Keratinocyte (primary cell): ENCODE measurements at regions not wholly inside any gene's neighbourhood (a gene's known extent, or its start where the extent isn't known, plus 50 kb on each side); places are given as distances from the start of the nearest gene placed in this dataset.

Source experiments
- DNase-seq: peaks from one replicate; pipeline ENCODE4 v3.0.0-alpha.2; 2011; ENCODE audit warnings: low read depth, missing footprints, low spot score
- FAIRE-seq: peaks from 2 replicates; lab custom pipeline; 2011; peaks lifted over from hg19 to GRCh38; lab: Jason Lieb, UNC
- H2AFZ ChIP-seq: 2 replicates; pipeline ENCODE4 v1.6.0; 2012; ENCODE audit warnings: low read length, control low read depth, inconsistent platforms; ENCODE audit not compliant: control insufficient read depth
- H3K27ac ChIP-seq: 2 replicates; pipeline ENCODE4 v1.5.1; 2011; ENCODE audit warnings: low read length; ENCODE audit not compliant: control insufficient read depth, insufficient read depth
- H3K27me3 ChIP-seq: 3 replicates; pipeline ENCODE4 v1.6.0; 2011; ENCODE audit warnings: low read length; ENCODE audit not compliant: control insufficient read depth, insufficient read depth; ENCODE audit errors: extremely low read depth
- H3K36me3 ChIP-seq, 2 experiments: 2 replicates in 1 of 2; 3 replicates in 1 of 2; pipeline ENCODE4 v1.5.1; 2011; ENCODE audit warnings: low read length in 2 of 2, mild to moderate bottlenecking in 1 of 2; ENCODE audit not compliant: control insufficient read depth in 2 of 2, insufficient read depth in 2 of 2; ENCODE audit errors: extremely low read depth in 1 of 2
- H3K4me1 ChIP-seq: 3 replicates; pipeline ENCODE4 v1.5.1; 2011; ENCODE audit warnings: low read length; ENCODE audit not compliant: control insufficient read depth, insufficient read depth; ENCODE audit errors: extremely low read depth
- H3K4me2 ChIP-seq: 3 replicates; pipeline ENCODE4 v1.6.0; 2011; ENCODE audit warnings: low read depth, low read length; ENCODE audit not compliant: control insufficient read depth, insufficient read depth; ENCODE audit errors: extremely low read depth
- H3K4me3 ChIP-seq, 3 experiments: fragments of 200-600 bp in 1 of 3; sonication (generic) in 1 of 3; 2 replicates in 2 of 3; 3 replicates in 1 of 3; pipeline ENCODE4 v1.5.1; 2011 to 2016; ENCODE audit warnings: low read length in 3 of 3, mild to moderate bottlenecking in 3 of 3, control low read depth in 2 of 3, inconsistent platforms in 1 of 3, low read depth in 1 of 3, mixed read lengths in 1 of 3, mixed run types in 1 of 3, moderate library complexity in 1 of 3; ENCODE audit not compliant: control insufficient read depth in 2 of 3, insufficient read depth in 2 of 3; ENCODE audit errors: extremely low read depth in 1 of 3
- H3K79me2 ChIP-seq: 2 replicates; pipeline ENCODE4 v1.6.0; 2012; ENCODE audit warnings: low read length; ENCODE audit not compliant: control insufficient read depth, insufficient read depth
- H3K9ac ChIP-seq: 3 replicates; pipeline ENCODE4 v1.6.0; 2011; ENCODE audit warnings: low read length; ENCODE audit not compliant: control insufficient read depth, insufficient read depth; ENCODE audit errors: extremely low read depth
- H3K9me1 ChIP-seq: 3 replicates; pipeline ENCODE4 v1.6.0; 2011; ENCODE audit warnings: low read length; ENCODE audit not compliant: control insufficient read depth, insufficient read depth; ENCODE audit errors: extremely low read depth
- H3K9me3 ChIP-seq: 2 replicates; pipeline ENCODE4 v1.5.1; 2012; ENCODE audit warnings: low read depth, low read length; ENCODE audit not compliant: control insufficient read depth
- H4K20me1 ChIP-seq: 3 replicates; pipeline ENCODE4 v1.6.0; 2011; ENCODE audit warnings: low read length; ENCODE audit not compliant: control insufficient read depth, insufficient read depth; ENCODE audit errors: extremely low read depth
- CTCF ChIP-seq, 3 experiments: IDR thresholded peaks in 1 of 3; conservative IDR thresholded peaks in 1 of 3; optimal IDR thresholded peaks in 1 of 3; 2 replicates in 2 of 3; 3 replicates in 1 of 3; pipeline versions ENCODE3 to v1.5.1; 2011; ENCODE audit warnings: low read length in 3 of 3, mild to moderate bottlenecking in 3 of 3, moderate library complexity in 2 of 3, control low read depth in 1 of 3, inconsistent platforms in 1 of 3; ENCODE audit not compliant: insufficient read depth in 2 of 3; ENCODE audit errors: extremely low read depth in 1 of 3
- EZH2 ChIP-seq: IDR thresholded peaks from one replicate; pipeline ENCODE4 v1.6.1; 2012; ENCODE audit warnings: inconsistent platforms, mild to moderate bottlenecking, low read length, moderate library complexity
- dilution Hi-C: fragments of 300-500 bp; cut with MboI; formaldehyde crosslinking; loops from one replicate; pipeline ENCODE4 v1.7.0; 2020; ENCODE audit warnings: low sequenced_read_pairs; ENCODE audit not compliant: extremely low pct_ligation_motif_present

GRCh38 chr14:81868172-81868571 is 334.5 kb upstream of the SEL1L start:
- Histone ChIP-seq H3K27ac (no peak overlapping the region), H3K79me2 (no peaks in the 10 kb centered on the region), H3K27me3 (no peaks in the 10 kb centered on the region), H3K9me3 (no peaks in the 10 kb centered on the region), H3K4me3 (no peak overlapping the region), H3K9ac (no peak overlapping the region), H3K4me1 (no peaks in the 10 kb centered on the region), H4K20me1 (no peaks in the 10 kb centered on the region), H3K36me3 (no peaks in the 10 kb centered on the region), H3K4me2 (no peak overlapping the region), H3K9me1 (no peaks in the 10 kb centered on the region), H2AFZ (no peak overlapping the region)
- FAIRE-seq (no peak), DNase-seq (no peak)
- TF ChIP-seq CTCF (optimal IDR thresholded peaks at IDR 0.05 in 1 of 3, IDR thresholded peaks at IDR 0.05 in 1 of 3, conservative IDR thresholded peaks at IDR 0.05 in 1 of 3; ENCODE audit: extremely low read depth in 1 of 3, insufficient read depth in 2 of 3, low read length in 3 of 3) (no peak), EZH2 (no peak)
- dilution Hi-C loops: no loop called here

GRCh38 chr14:81871706-81872105 is 338.1 kb upstream of the SEL1L start:
- Histone ChIP-seq H3K79me2 (no peaks in the 10 kb centered on the region), H3K9me3 (no peaks in the 10 kb centered on the region), H4K20me1 (no peaks in the 10 kb centered on the region), H3K9ac (no peak overlapping the region), H2AFZ (no peak overlapping the region), H3K4me2 (no peak overlapping the region), H3K27me3 (no peaks in the 10 kb centered on the region), H3K9me1 (no peaks in the 10 kb centered on the region), H3K36me3 (no peaks in the 10 kb centered on the region), H3K4me3 (no peak overlapping the region), H3K4me1 (no peaks in the 10 kb centered on the region), H3K27ac (no peak overlapping the region)
- FAIRE-seq (no peak), DNase-seq (no peak)
- TF ChIP-seq CTCF (optimal IDR thresholded peaks at IDR 0.05 in 1 of 3, IDR thresholded peaks at IDR 0.05 in 1 of 3, conservative IDR thresholded peaks at IDR 0.05 in 1 of 3; ENCODE audit: extremely low read depth in 1 of 3, insufficient read depth in 2 of 3, low read length in 3 of 3) (no peak), EZH2 (no peak)
- dilution Hi-C loops: no loop called here
